PC-9 (cell line): ENCODE measurements at regions not wholly inside any gene's neighbourhood (a gene's known extent, or its start where the extent isn't known, plus 50 kb on each side); places are given as distances from the start of the nearest gene placed in this dataset.

Experiments used
- BruUV-seq: library from RNA; stranded (reverse); fragments of 400-500 nt; replicated peaks from 2 replicates; lab custom pipeline; 2021; lab: Mats Ljungman, UMichigan
- CTCF ChIA-PET: fragments of 300-600 bp; sonication (Branson Sonifier 250); formaldehyde crosslinking; loops from one replicate; lab custom pipeline; 2022; ENCODE audit warnings: antibody characterized with exemption; lab: Charles Lee
- POLR2A ChIA-PET: fragments of 300-600 bp; sonication (Branson Sonifier 250); formaldehyde crosslinking; loops from one replicate; lab custom pipeline; 2022; ENCODE audit warnings: antibody characterized with exemption; ENCODE audit not compliant: unreplicated experiment; lab: Charles Lee
- DNase-seq, 2 experiments: peaks; one replicate each; pipeline versions ENCODE4 v3.0.0 to v3.0.0-alpha.2; 2015 to 2022; ENCODE audit warnings: mixed read lengths in 1 of 2
- H2AFZ ChIP-seq: fragments of 200-600 bp; sonication (generic); 2 replicates; pipeline ENCODE4 v1.8.1; 2017; ENCODE audit warnings: antibody characterized with exemption
- H3F3A ChIP-seq: fragments of 200-600 bp; sonication (generic); 2 replicates; pipeline ENCODE4 v1.8.1; 2017; ENCODE audit warnings: antibody characterized with exemption, mild to moderate bottlenecking, low read depth; ENCODE audit not compliant: insufficient read depth
- H3K27ac ChIP-seq: fragments of 200-600 bp; sonication (generic); 2 replicates; pipeline ENCODE4 v1.6.1; 2016; ENCODE audit warnings: mixed run types
- H3K27me3 ChIP-seq: fragments of 200-600 bp; sonication (generic); 2 replicates; pipeline ENCODE4 v1.6.1; 2016; ENCODE audit warnings: low read depth, mixed run types; ENCODE audit not compliant: insufficient read depth
- H3K36me3 ChIP-seq: fragments of 200-600 bp; sonication (generic); 2 replicates; pipeline ENCODE4 v1.6.1; 2016; ENCODE audit warnings: low read depth, mixed run types
- H3K4me1 ChIP-seq: fragments of 200-600 bp; sonication (generic); replicated peaks from 2 replicates; pipeline ENCODE4 v1.6.1; 2016; ENCODE audit warnings: mixed run types; ENCODE audit not compliant: insufficient read depth
- H3K4me2 ChIP-seq: fragments of 200-600 bp; sonication (generic); 2 replicates; pipeline ENCODE4 v1.6.1; 2017; ENCODE audit warnings: mixed run types
- H3K4me3 ChIP-seq: fragments of 200-600 bp; sonication (generic); 2 replicates; pipeline ENCODE4 v1.6.1; 2016; ENCODE audit warnings: mixed run types
- H3K79me2 ChIP-seq: fragments of 200-600 bp; sonication (generic); 2 replicates; pipeline ENCODE4 v1.6.1; 2017; ENCODE audit warnings: low read depth, mixed run types
- H3K9me2 ChIP-seq: fragments of 200-600 bp; sonication (generic); 2 replicates; pipeline ENCODE4 v1.8.1; 2017; ENCODE audit warnings: mild to moderate bottlenecking; ENCODE audit not compliant: insufficient read depth
- H3K9me3 ChIP-seq: fragments of 200-600 bp; sonication (generic); 2 replicates; pipeline ENCODE4 v1.8.1; 2016; ENCODE audit warnings: low read depth; ENCODE audit not compliant: insufficient read depth
- H4K20me1 ChIP-seq: fragments of 200-600 bp; sonication (generic); 2 replicates; pipeline ENCODE4 v1.8.1; 2017; ENCODE audit not compliant: insufficient read depth
- EZH2 ChIP-seq: fragments of 200-600 bp; sonication (generic); IDR thresholded peaks from 2 replicates; pipeline ENCODE4 v1.8.0; 2017; ENCODE audit warnings: antibody characterized with exemption, low read depth
- intact Hi-C: fragments of 100-400 bp; cut with micrococcal nuclease; formaldehyde crosslinking; loops from one replicate; pipeline ENCODE4 v1.10.0; 2022; ENCODE audit not compliant: unreplicated experiment
- TF ChIP-seq, protein P1 (sequence below): fragments of 200-600 bp; sonication (generic); conservative IDR thresholded peaks from 2 replicates; pipeline ENCODE4 v1.6.1; 2017; ENCODE audit warnings: mixed run types, antibody characterized with exemption, mild to moderate bottlenecking, moderate library complexity

DNA sequence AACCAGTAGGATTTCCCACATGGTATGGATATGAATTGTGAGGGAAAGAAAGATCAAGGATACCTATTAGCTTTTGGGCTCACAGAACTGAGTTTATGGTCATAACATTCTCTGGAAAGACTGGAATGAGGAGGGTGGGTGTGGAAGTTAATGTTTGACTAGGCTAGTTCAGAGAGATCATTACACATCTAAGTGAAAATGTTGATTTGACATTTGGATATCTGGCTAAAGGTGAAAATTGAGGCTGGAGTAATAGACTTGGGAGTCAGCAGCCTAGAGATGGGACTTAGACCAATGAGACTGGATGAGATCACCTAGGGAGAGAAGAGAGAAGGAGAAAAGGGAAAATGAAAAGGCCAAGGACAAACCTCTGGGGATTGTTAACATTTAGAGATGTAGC lies 437.3 kb downstream of the CCSER2 start:
- Histone ChIP-seq H3K36me3 (no peaks in the 10 kb centered on the region), H3K4me1 (no peaks in the 10 kb centered on the region), H3K79me2 (no peaks in the 10 kb centered on the region), H2AFZ (no peak overlapping the region), H4K20me1 (no peaks in the 10 kb centered on the region), H3K27ac (no peak overlapping the region), H3K9me2 (no peaks in the 10 kb centered on the region), H3K4me2 (no peak overlapping the region), H3K27me3 (no peaks in the 10 kb centered on the region), H3K4me3 (no peak overlapping the region), H3K9me3 (no peaks in the 10 kb centered on the region), H3F3A (no peaks in the 10 kb centered on the region)
- intact Hi-C loops = no loop called here
- CTCF ChIA-PET = no interaction called here
- TF ChIP-seq, protein P1, sequence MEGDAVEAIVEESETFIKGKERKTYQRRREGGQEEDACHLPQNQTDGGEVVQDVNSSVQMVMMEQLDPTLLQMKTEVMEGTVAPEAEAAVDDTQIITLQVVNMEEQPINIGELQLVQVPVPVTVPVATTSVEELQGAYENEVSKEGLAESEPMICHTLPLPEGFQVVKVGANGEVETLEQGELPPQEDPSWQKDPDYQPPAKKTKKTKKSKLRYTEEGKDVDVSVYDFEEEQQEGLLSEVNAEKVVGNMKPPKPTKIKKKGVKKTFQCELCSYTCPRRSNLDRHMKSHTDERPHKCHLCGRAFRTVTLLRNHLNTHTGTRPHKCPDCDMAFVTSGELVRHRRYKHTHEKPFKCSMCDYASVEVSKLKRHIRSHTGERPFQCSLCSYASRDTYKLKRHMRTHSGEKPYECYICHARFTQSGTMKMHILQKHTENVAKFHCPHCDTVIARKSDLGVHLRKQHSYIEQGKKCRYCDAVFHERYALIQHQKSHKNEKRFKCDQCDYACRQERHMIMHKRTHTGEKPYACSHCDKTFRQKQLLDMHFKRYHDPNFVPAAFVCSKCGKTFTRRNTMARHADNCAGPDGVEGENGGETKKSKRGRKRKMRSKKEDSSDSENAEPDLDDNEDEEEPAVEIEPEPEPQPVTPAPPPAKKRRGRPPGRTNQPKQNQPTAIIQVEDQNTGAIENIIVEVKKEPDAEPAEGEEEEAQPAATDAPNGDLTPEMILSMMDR = no peak
- no peak for TF ChIP-seq EZH2
- BruUV-seq = no TSS peak
- no peak for DNase-seq
- POLR2A ChIA-PET = no interaction called here

DNA sequence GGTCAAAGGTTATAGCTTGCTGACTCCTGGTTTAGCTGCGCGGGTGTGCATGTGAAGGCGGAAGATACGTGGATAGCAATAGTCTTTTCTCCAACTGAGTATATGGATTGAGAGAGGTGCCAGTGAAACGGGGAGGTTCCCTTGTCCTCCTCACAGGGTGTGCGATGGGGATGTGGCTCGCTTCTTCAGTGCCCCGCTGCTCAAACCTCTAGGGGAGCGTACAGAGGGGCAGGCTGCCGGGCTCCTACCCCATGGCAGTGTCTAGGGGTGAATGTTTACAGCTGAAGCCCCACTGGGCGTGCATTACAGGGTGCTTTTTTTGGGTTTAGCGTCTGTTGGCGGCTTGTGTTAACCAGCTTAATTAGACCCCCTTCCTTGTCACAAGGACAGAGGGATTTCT lies 438.5 kb downstream of the CCSER2 start:
- TF ChIP-seq, protein P1 = no peak
- no peak for TF ChIP-seq EZH2
- Histone ChIP-seq H4K20me1 (no peaks in the 10 kb centered on the region), H3K9me3 (no peaks in the 10 kb centered on the region), H3K36me3 (no peaks in the 10 kb centered on the region), H3K9me2 (no peaks in the 10 kb centered on the region), H2AFZ (no peak overlapping the region), H3K4me3 (no peak overlapping the region), H3K4me1 (no peaks in the 10 kb centered on the region), H3K27ac (no peak overlapping the region), H3F3A (no peaks in the 10 kb centered on the region), H3K79me2 (no peaks in the 10 kb centered on the region), H3K4me2 (no peak overlapping the region), H3K27me3 (no peaks in the 10 kb centered on the region)
- ChIA-PET POLR2A (no interaction called here), CTCF (no interaction called here)
- no TSS peak for BruUV-seq
- DNase-seq = no peak
- intact Hi-C loops = no loop called here

DNA sequence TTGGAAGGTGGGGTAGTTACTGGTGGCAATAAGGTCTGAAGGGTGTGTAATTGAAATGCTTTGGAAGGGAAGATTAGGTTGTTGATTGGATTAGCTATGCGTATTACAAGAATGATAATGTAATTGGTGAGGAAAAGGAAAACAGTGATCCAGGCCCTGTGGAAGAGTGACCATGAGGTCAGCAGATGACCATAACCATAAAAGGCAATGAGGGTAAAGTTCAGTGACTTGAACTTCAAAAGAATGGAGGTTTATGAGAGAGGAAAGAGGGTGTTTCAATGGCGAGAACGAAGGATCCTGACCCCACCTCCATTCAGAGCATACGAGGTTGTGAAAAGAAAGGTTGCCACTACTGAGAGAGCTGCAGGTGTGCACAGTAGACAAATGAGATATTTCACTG lies 439.7 kb downstream of the CCSER2 start:
- Histone ChIP-seq H3K27me3 (no peaks in the 10 kb centered on the region), H3K79me2 (no peaks in the 10 kb centered on the region), H3K4me3 (no peak overlapping the region), H3K4me2 (no peak overlapping the region), H4K20me1 (no peaks in the 10 kb centered on the region), H3K9me2 (no peaks in the 10 kb centered on the region), H3K36me3 (no peaks in the 10 kb centered on the region), H3K9me3 (no peaks in the 10 kb centered on the region), H3K27ac (no peak overlapping the region), H3K4me1 (no peaks in the 10 kb centered on the region), H3F3A (no peaks in the 10 kb centered on the region), H2AFZ (no peak overlapping the region)
- DNase-seq = no peak
- ChIA-PET CTCF (no interaction called here), POLR2A (no interaction called here)
- intact Hi-C loops = no loop called here
- TF ChIP-seq, protein P1 = no peak
- TF ChIP-seq EZH2 = no peak
- no TSS peak for BruUV-seq
